OCI-LY7 (cell line): ENCODE measurements at regions not wholly inside any gene's neighbourhood (a gene's known extent, or its start where the extent isn't known, plus 50 kb on each side); places are given as distances from the start of the nearest gene placed in this dataset.

Experiments used
- EZH2phosphoT487 ChIP-seq: fragments of 200-600 bp; sonication (generic); IDR thresholded peaks from 2 replicates; pipeline ENCODE4 v1.6.1; 2018; ENCODE audit warnings: low read depth, borderline replicate concordance, mild to moderate bottlenecking, mixed run types, antibody characterized with exemption, low read length, moderate library complexity, mixed read lengths
- TF ChIP-seq, protein P1 (sequence below): fragments of 200-600 bp; sonication (generic); conservative IDR thresholded peaks from 2 replicates; pipeline ENCODE4 v1.5.1; 2014; ENCODE audit warnings: mild to moderate bottlenecking, antibody characterized with exemption, low read length, moderate library complexity, mixed read lengths

DNA sequence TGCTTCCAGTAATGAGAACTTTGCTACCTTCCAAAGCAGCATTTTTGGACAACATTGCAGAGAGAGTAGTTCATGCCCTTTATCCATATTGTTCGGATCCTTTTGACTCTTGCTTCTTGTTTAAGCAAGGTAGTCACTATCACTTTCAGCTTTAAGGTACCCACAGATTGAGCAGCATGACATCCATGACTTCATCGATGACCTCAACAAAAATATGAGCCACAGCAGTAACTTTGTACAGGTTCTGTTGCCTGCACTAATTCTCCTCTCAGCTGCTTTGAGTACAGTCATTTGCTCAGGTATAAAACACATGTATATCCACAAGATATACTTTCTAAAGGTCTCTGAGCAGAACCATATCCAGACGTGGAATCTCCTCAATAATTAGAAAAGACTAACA lies 546.3 kb downstream of the SOX6 start:
- TF ChIP-seq, protein P1, sequence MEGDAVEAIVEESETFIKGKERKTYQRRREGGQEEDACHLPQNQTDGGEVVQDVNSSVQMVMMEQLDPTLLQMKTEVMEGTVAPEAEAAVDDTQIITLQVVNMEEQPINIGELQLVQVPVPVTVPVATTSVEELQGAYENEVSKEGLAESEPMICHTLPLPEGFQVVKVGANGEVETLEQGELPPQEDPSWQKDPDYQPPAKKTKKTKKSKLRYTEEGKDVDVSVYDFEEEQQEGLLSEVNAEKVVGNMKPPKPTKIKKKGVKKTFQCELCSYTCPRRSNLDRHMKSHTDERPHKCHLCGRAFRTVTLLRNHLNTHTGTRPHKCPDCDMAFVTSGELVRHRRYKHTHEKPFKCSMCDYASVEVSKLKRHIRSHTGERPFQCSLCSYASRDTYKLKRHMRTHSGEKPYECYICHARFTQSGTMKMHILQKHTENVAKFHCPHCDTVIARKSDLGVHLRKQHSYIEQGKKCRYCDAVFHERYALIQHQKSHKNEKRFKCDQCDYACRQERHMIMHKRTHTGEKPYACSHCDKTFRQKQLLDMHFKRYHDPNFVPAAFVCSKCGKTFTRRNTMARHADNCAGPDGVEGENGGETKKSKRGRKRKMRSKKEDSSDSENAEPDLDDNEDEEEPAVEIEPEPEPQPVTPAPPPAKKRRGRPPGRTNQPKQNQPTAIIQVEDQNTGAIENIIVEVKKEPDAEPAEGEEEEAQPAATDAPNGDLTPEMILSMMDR, result no peak
- no peak for TF ChIP-seq EZH2phosphoT487
